Trophoblast cell (in vitro differentiated cells and primary cell): ENCODE measurements at regions not wholly inside any gene's neighbourhood (a gene's known extent, or its start where the extent isn't known, plus 50 kb on each side); places are given as distances from the start of the nearest gene placed in this dataset.
A peak's percentile ranks its signal among the peaks of the same experiment; 100 is the strongest.

Source experiments
- DNase-seq, 2 donors: peaks; one replicate each; pipeline ENCODE4 v3.0.0-alpha.2; 2016
- H2AFZ ChIP-seq: 2 replicates; pipeline ENCODE4 v1.6.1; 2013; ENCODE audit warnings: low read length, moderate library complexity, mild to moderate bottlenecking; ENCODE audit not compliant: insufficient read depth, poor library complexity
- H2AK5ac ChIP-seq: 2 replicates; pipeline ENCODE4 v1.6.1; 2013; ENCODE audit warnings: mild to moderate bottlenecking, low read length
- H2BK120ac ChIP-seq: 2 replicates; pipeline ENCODE4 v1.6.1; 2013; ENCODE audit warnings: low read length, mild to moderate bottlenecking, moderate library complexity; ENCODE audit not compliant: insufficient read depth, poor library complexity
- H2BK12ac ChIP-seq: 2 replicates; pipeline ENCODE4 v1.6.1; 2013; ENCODE audit warnings: mild to moderate bottlenecking, low read length, moderate library complexity
- H2BK5ac ChIP-seq: 2 replicates; pipeline ENCODE4 v1.6.1; 2013; ENCODE audit warnings: low read length, low read depth, moderate library complexity, mild to moderate bottlenecking; ENCODE audit not compliant: poor library complexity
- H3K14ac ChIP-seq: 2 replicates; pipeline ENCODE4 v1.6.1; 2013; ENCODE audit warnings: mild to moderate bottlenecking, low read length
- H3K18ac ChIP-seq: 2 replicates; pipeline ENCODE4 v1.6.1; 2013; ENCODE audit warnings: mild to moderate bottlenecking, low read length
- H3K23ac ChIP-seq: 2 replicates; pipeline ENCODE4 v1.6.1; 2013; ENCODE audit warnings: low read length
- H3K27ac ChIP-seq: 2 replicates; pipeline ENCODE4 v1.5.1; 2013; ENCODE audit warnings: low read depth, mild to moderate bottlenecking, inconsistent platforms, low read length, moderate library complexity
- H3K27me3 ChIP-seq: 2 replicates; pipeline ENCODE4 v1.6.1; 2013; ENCODE audit warnings: inconsistent platforms, mild to moderate bottlenecking, low read length, moderate library complexity; ENCODE audit not compliant: insufficient read depth
- H3K36me3 ChIP-seq, 2 experiments: 1 replicate in 1 of 2; 2 replicates in 1 of 2; pipeline ENCODE4 v1.6.1; 2013; ENCODE audit warnings: low read length in 2 of 2, mild to moderate bottlenecking in 2 of 2, moderate library complexity in 1 of 2; ENCODE audit not compliant: insufficient read depth in 2 of 2, control insufficient read depth in 1 of 2
- H3K4ac ChIP-seq: 2 replicates; pipeline ENCODE4 v1.6.1; 2013; ENCODE audit warnings: low read depth, mild to moderate bottlenecking, low read length, moderate library complexity
- H3K4me1 ChIP-seq, 2 experiments: 1 replicate in 1 of 2; 2 replicates in 1 of 2; pipeline ENCODE4 v1.6.1; 2013; ENCODE audit warnings: low read length in 2 of 2, mild to moderate bottlenecking in 2 of 2, moderate library complexity in 1 of 2; ENCODE audit not compliant: insufficient read depth in 2 of 2, control insufficient read depth in 1 of 2
- H3K4me2 ChIP-seq: 2 replicates; pipeline ENCODE4 v1.6.1; 2013; ENCODE audit warnings: inconsistent platforms, mild to moderate bottlenecking, low read length, moderate library complexity
- H3K4me3 ChIP-seq: 2 replicates; pipeline ENCODE4 v1.5.1; 2013; ENCODE audit warnings: mild to moderate bottlenecking, low read depth, low read length, inconsistent platforms
- H3K79me1 ChIP-seq: one replicate; pipeline ENCODE4 v1.6.1; 2013; ENCODE audit warnings: low read length
- H3K79me2 ChIP-seq: 2 replicates; pipeline ENCODE4 v1.6.1; 2013; ENCODE audit warnings: low read length, mild to moderate bottlenecking; ENCODE audit not compliant: control insufficient read depth, insufficient read depth, poor library complexity
- H3K9ac ChIP-seq: 2 replicates; pipeline ENCODE4 v1.6.1; 2013; ENCODE audit warnings: mild to moderate bottlenecking, low read length
- H3K9me3 ChIP-seq: 2 replicates; pipeline ENCODE4 v1.6.1; 2013; ENCODE audit warnings: low read depth, mild to moderate bottlenecking, control low read depth, inconsistent platforms, low read length; ENCODE audit not compliant: insufficient read depth
- H4K12ac ChIP-seq: 2 replicates; pipeline ENCODE4 v1.6.1; 2013; ENCODE audit warnings: low read depth, mild to moderate bottlenecking, low read length, moderate library complexity
- H4K8ac ChIP-seq: 2 replicates; pipeline ENCODE4 v1.6.1; 2013; ENCODE audit warnings: low read depth, mild to moderate bottlenecking, low read length, moderate library complexity
- H4K91ac ChIP-seq: one replicate; pipeline ENCODE4 v1.6.1; 2013; ENCODE audit warnings: low read depth, mild to moderate bottlenecking, low read length, moderate library complexity
- WGBS: extraction: QIAGEN DNeasy Blood & Tissue Kit; methylation state at CpG from one replicate; pipeline ENCODE4 v1.1.7; 2013; ENCODE audit warnings: missing lambda C conversion rate; ENCODE audit not compliant: insufficient read length, insufficient coverage; ENCODE audit errors: extremely low coverage; 5-methylcytosine and 5-hydroxymethylcytosine counted together

DNA sequence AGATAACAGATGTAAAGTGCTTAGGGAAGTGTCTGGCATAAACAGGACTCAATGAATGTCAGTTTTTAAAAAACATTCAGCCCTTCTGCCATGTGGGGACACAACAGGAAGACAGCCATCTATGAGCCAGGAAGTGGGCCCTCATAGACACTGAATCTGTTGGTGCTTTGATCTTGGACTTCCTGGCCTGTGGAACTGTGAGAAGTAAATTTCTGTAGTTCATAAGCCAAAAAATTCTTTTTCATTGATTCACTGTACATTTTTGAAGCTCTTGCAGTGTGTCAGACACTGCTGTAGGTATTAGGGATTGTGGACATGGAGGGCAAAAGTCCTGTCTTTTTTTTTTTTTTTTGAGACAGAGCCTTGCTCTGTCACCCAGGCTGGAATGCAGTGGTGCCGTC, 188.6 kb downstream of the HIPK3 start:
- no peaks in the 10 kb centered on the region for H3K79me2 ChIP-seq
- H4K12ac ChIP-seq: no peak overlapping the region
- H3K9me3 ChIP-seq: no peaks in the 10 kb centered on the region
- no CpG with 5 or more reads among the region's 1 CpG for WGBS
- no peak overlapping the region for H3K27ac ChIP-seq
- peaks cover 3% of the 10 kb centered on the region in 2 experiments for H3K4me1 ChIP-seq
- H3K4ac ChIP-seq: no peak overlapping the region
- H3K4me2 ChIP-seq: no peak overlapping the region
- no peak overlapping the region for H3K18ac ChIP-seq
- no peak overlapping the region for H3K4me3 ChIP-seq
- H2BK5ac ChIP-seq: no peak overlapping the region
- no peak overlapping the region for H2AK5ac ChIP-seq
- H3K9ac ChIP-seq: no peak overlapping the region
- no peaks in the 10 kb centered on the region for H3K36me3 ChIP-seq
- peak; percentile 43 to 83 for DNase-seq
- H4K91ac ChIP-seq: no peak overlapping the region
- no peak overlapping the region for H2BK12ac ChIP-seq
- H3K27me3 ChIP-seq: no peaks in the 10 kb centered on the region
- H2AFZ ChIP-seq: no peak overlapping the region
- no peak overlapping the region for H4K8ac ChIP-seq
- peaks cover 2% of the 10 kb centered on the region for H3K79me1 ChIP-seq
- H3K23ac ChIP-seq: no peak overlapping the region
- no peak overlapping the region for H3K14ac ChIP-seq
- H2BK120ac ChIP-seq: no peak overlapping the region

DNA sequence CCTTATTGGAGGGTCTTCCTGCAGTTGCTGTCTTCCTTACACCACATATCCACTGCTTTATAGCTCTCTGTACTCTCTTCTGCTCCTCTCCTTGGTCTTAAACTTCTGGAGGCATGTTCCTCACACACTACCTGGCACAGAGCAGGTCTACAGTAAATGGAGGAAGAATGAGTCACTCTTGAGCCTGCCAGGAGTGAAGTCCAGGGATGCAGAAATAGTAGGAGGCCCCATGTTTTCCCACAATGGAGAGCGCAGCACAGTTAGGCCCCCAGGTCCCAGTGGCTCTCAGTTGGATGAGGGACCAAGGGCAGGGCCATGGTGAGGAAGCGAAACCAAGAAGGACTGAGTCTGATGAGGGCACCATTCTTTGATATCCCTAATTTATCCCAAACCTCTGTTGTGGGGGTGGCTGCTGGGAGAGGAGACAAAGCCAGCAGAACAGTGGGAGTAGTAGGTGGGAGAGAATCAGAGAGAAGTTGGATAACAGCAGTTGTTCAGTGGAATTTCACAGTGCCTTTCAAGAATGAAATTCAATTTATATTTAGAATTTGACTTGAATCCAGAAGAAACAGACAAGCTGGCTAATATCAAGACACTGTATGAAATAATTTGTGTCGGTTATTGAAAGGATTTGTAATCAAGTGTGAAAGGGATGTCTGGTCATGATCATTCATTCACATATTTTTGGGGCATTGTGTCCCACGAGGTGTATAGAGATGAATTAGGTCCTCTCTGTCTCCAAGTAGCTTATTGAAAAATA, 187.8 kb downstream of the HIPK3 start:
- Histone ChIP-seq H3K27me3 (no peaks in the 10 kb centered on the region), H2AFZ (no peak overlapping the region), H4K8ac (no peak overlapping the region), H3K9me3 (no peaks in the 10 kb centered on the region), H4K91ac (no peak overlapping the region), H2BK12ac (no peak overlapping the region), H3K4me3 (no peak overlapping the region), H3K4me2 (no peak overlapping the region), H3K27ac (no peak overlapping the region), H2AK5ac (no peak overlapping the region), H3K4me1 (peaks cover 3% of the 10 kb centered on the region in 2 experiments), H3K79me2 (no peaks in the 10 kb centered on the region), H3K9ac (no peak overlapping the region), H3K79me1 (peaks cover 2% of the 10 kb centered on the region), H3K4ac (peak overlapping the region; percentile 28), H3K14ac (peak overlapping the region; percentile 54), H2BK120ac (no peak overlapping the region), H4K12ac (no peak overlapping the region), H3K18ac (no peak overlapping the region), H3K23ac (no peak overlapping the region), H3K36me3 (no peaks in the 10 kb centered on the region), H2BK5ac (no peak overlapping the region)
- no peak for DNase-seq
- WGBS: no CpG with 5 or more reads among the region's 4 CpGs

DNA sequence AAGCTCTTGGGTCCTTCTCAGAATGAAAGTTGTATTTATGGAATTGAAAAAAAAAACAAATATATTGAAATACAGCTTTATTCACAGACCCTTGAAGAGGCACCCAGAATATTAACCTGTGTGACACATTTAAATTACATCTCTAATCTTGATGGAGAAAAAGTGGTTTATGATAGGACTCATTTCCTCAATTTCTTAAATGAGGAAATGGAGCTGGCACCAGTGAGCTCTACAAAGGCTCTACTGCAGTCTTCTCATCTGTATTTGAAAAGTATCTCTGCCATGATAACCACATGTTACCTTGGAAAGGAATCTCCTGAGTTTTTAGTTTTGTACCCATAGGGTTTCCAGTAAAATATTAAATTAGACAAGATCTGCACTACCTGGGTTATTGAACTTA, 186.5 kb downstream of the HIPK3 start:
- no peak overlapping the region for H3K18ac ChIP-seq
- H3K9me3 ChIP-seq: no peaks in the 10 kb centered on the region
- DNase-seq: no peak
- H3K27me3 ChIP-seq: no peaks in the 10 kb centered on the region
- no peaks in the 10 kb centered on the region for H3K4me1 ChIP-seq
- H2BK5ac ChIP-seq: no peak overlapping the region
- H3K4me2 ChIP-seq: no peak overlapping the region
- no peak overlapping the region for H3K9ac ChIP-seq
- no peak overlapping the region for H3K27ac ChIP-seq
- H3K36me3 ChIP-seq: no peaks in the 10 kb centered on the region
- no peak overlapping the region for H2BK12ac ChIP-seq
- H3K23ac ChIP-seq: no peak overlapping the region
- no peak overlapping the region for H2AK5ac ChIP-seq
- no peak overlapping the region for H4K8ac ChIP-seq
- H3K4me3 ChIP-seq: no peak overlapping the region
- no peak overlapping the region for H3K14ac ChIP-seq
- H3K79me1 ChIP-seq: no peaks in the 10 kb centered on the region
- H4K12ac ChIP-seq: no peak overlapping the region
- no peak overlapping the region for H4K91ac ChIP-seq
- H2BK120ac ChIP-seq: no peak overlapping the region
- H3K4ac ChIP-seq: no peak overlapping the region
- no peaks in the 10 kb centered on the region for H3K79me2 ChIP-seq
- no peak overlapping the region for H2AFZ ChIP-seq

DNA sequence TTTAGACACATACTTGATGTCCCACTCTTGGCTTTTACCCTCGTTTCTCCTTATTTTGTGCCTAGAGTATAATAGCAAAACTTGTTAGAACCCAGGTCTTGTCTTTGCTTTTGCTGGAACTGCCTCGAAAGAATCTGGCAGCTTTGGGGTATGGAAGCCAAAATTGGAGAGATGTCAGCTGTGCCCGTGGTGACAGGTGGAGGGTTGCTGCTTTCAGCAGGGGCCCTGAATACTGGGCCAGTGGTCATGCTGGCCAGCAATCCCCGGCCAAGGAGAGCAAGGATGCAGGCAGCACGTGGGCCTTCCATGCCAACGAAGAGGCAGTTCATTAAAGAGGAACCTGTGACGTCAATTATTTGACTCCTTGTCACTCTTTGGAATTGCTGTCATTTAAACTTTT, 181.1 kb downstream of the HIPK3 start:
- Histone ChIP-seq H3K18ac (no peak overlapping the region), H3K9me3 (peaks cover 2% of the 10 kb centered on the region), H2BK5ac (no peak overlapping the region), H3K27ac (no peak overlapping the region), H3K4me1 (no peaks in the 10 kb centered on the region), H4K8ac (no peak overlapping the region), H3K23ac (no peak overlapping the region), H2AFZ (no peak overlapping the region), H4K12ac (no peak overlapping the region), H2AK5ac (no peak overlapping the region), H2BK12ac (no peak overlapping the region), H3K27me3 (no peaks in the 10 kb centered on the region), H3K9ac (no peak overlapping the region), H3K4me2 (no peak overlapping the region), H3K36me3 (no peaks in the 10 kb centered on the region), H4K91ac (no peak overlapping the region), H3K14ac (no peak overlapping the region), H3K4ac (no peak overlapping the region), H3K79me2 (no peaks in the 10 kb centered on the region), H3K79me1 (no peaks in the 10 kb centered on the region), H3K4me3 (no peak overlapping the region), H2BK120ac (no peak overlapping the region)
- peak in 1 of 2 donors; percentile 11 for DNase-seq
- no CpG with 5 or more reads among the region's 7 CpGs for WGBS
